Upper lobe of right lung (tissue), 1 donor: ENCODE measurements at regions not wholly inside any gene's neighbourhood (a gene's known extent, or its start where the extent isn't known, plus 50 kb on each side); places are given as distances from the start of the nearest gene placed in this dataset.

ENCODE experiments used
- ATAC-seq: fragments of 200-7000 bp; cut with Tn5 transposase; one replicate; pipeline ENCODE4 v1.9.1; 2020; ENCODE audit warnings: mild to moderate bottlenecking, moderate library complexity
- DNase-seq: peaks from one replicate; pipeline ENCODE4 v3.0.0-alpha.2; 2020
- H3K27ac ChIP-seq: fragments of 200-600 bp; one replicate; pipeline ENCODE4 v1.8.0; 2022
- H3K27me3 ChIP-seq: fragments of 200-600 bp; one replicate; pipeline ENCODE4 v1.8.0; 2022; ENCODE audit warnings: mild to moderate bottlenecking
- H3K36me3 ChIP-seq: fragments of 200-600 bp; one replicate; pipeline ENCODE4 v1.8.0; 2022
- H3K4me1 ChIP-seq: fragments of 200-600 bp; one replicate; pipeline ENCODE4 v1.8.0; 2022
- H3K4me3 ChIP-seq: fragments of 200-600 bp; one replicate; pipeline ENCODE4 v1.8.0; 2022; ENCODE audit warnings: mild to moderate bottlenecking
- H3K9me3 ChIP-seq: fragments of 200-600 bp; one replicate; pipeline ENCODE4 v1.8.0; 2022
- CTCF ChIP-seq: fragments of 200-600 bp; IDR thresholded peaks from one replicate; pipeline ENCODE4 v1.8.0; 2022; ENCODE audit warnings: antibody characterized with exemption
- intact Hi-C: fragments of 100-400 bp; cut with DNase I; formaldehyde crosslinking; loops from one replicate; pipeline ENCODE4 v1.11.0; 2022
- donor health status: DM: no; HTN: yes; CAD: no; lungs with severe emphysema.

GRCh38 chr5:87909382-87909781, 359.3 kb downstream of the TMEM161B start:
- DNase-seq: no peak
- H3K27me3 ChIP-seq: no peaks in the 10 kb centered on the region
- TF ChIP-seq CTCF: no peak
- H3K4me1 ChIP-seq: no peaks in the 10 kb centered on the region
- H3K36me3 ChIP-seq: no peaks in the 10 kb centered on the region
- H3K27ac ChIP-seq: no peak overlapping the region
- H3K9me3 ChIP-seq: no peaks in the 10 kb centered on the region
- intact Hi-C loops: no loop called here
- H3K4me3 ChIP-seq: no peak overlapping the region
- ATAC-seq: no peak

- no peak for TF ChIP-seq CTCF
- H3K27ac ChIP-seq: no peak overlapping the region
- ATAC-seq (no peak), DNase-seq (no peak)
- intact Hi-C loops: no loop called here
- H3K4me3 ChIP-seq: no peak overlapping the region
- H3K9me3 ChIP-seq: no peaks in the 10 kb centered on the region
- no peaks in the 10 kb centered on the region for H3K4me1 ChIP-seq
- no peaks in the 10 kb centered on the region for H3K36me3 ChIP-seq
- no peaks in the 10 kb centered on the region for H3K27me3 ChIP-seq
These were observed 361.7 kb downstream of the TMEM161B start for GRCh38 chr5:87906962-87907361.

- Histone ChIP-seq H3K4me1 (no peaks in the 10 kb centered on the region), H3K4me3 (no peak overlapping the region), H3K27ac (no peak overlapping the region), H3K27me3 (no peaks in the 10 kb centered on the region), H3K9me3 (no peaks in the 10 kb centered on the region), H3K36me3 (no peaks in the 10 kb centered on the region)
- no peak for ATAC-seq
- DNase-seq: no peak
- intact Hi-C loops: no loop called here
- no peak for TF ChIP-seq CTCF
These were observed 368.2 kb downstream of the TMEM161B start for GRCh38 chr5:87900419-87900818.

- TF ChIP-seq CTCF: no peak
- no peak overlapping the region for H3K27ac ChIP-seq
- DNase-seq (no peak), ATAC-seq (no peak)
- intact Hi-C loops: no loop called here
- no peaks in the 10 kb centered on the region for H3K4me1 ChIP-seq
- no peaks in the 10 kb centered on the region for H3K36me3 ChIP-seq
- no peak overlapping the region for H3K4me3 ChIP-seq
- no peaks in the 10 kb centered on the region for H3K27me3 ChIP-seq
- no peaks in the 10 kb centered on the region for H3K9me3 ChIP-seq
These were observed 368.9 kb downstream of the TMEM161B start for GRCh38 chr5:87899721-87900131.

- no peaks in the 10 kb centered on the region for H3K27me3 ChIP-seq
- no peaks in the 10 kb centered on the region for H3K4me1 ChIP-seq
- intact Hi-C loops: no loop called here
- H3K27ac ChIP-seq: no peak overlapping the region
- H3K36me3 ChIP-seq: no peaks in the 10 kb centered on the region
- DNase-seq (no peak), ATAC-seq (no peak)
- no peaks in the 10 kb centered on the region for H3K9me3 ChIP-seq
- no peak overlapping the region for H3K4me3 ChIP-seq
- no peak for TF ChIP-seq CTCF
These were observed 369.4 kb downstream of the TMEM161B start for GRCh38 chr5:87899208-87899661.

- Histone ChIP-seq H3K36me3 (no peaks in the 10 kb centered on the region), H3K4me1 (no peaks in the 10 kb centered on the region), H3K4me3 (no peak overlapping the region), H3K9me3 (no peaks in the 10 kb centered on the region), H3K27me3 (no peaks in the 10 kb centered on the region), H3K27ac (no peak overlapping the region)
- no peak for ATAC-seq
- TF ChIP-seq CTCF: no peak
- DNase-seq: no peak
- intact Hi-C loops: no loop called here
These were observed 370.1 kb downstream of the TMEM161B start for GRCh38 chr5:87898574-87898973.
